ENCODE measurements at regions not wholly inside any gene's neighbourhood (a gene's known extent, or its start where the extent isn't known, plus 50 kb on each side); places are given as distances from the start of the nearest gene placed in this dataset.

GRCh38 chr12:87290505-87290904 lies 738.7 kb downstream of the C12orf50 start:
- TF ChIP-seq CTCF (IDR thresholded peaks at IDR 0.05; ENCODE audit: insufficient read depth, low read length, poor library complexity, severe bottlenecking): no peak
- no peak for DNase-seq (ENCODE audit: low read depth)
- H3K27me3 ChIP-seq (ENCODE audit: control insufficient read depth, insufficient read depth, low read length): no peaks in the 10 kb centered on the region
- H3K4me3 ChIP-seq (ENCODE audit: low read depth, low read length): no peak overlapping the region
- H3K36me3 ChIP-seq (ENCODE audit: control insufficient read depth, insufficient read depth, low read length): no peaks in the 10 kb centered on the region

- no peak for TF ChIP-seq CTCF (IDR thresholded peaks at IDR 0.05; ENCODE audit: insufficient read depth, low read length, poor library complexity, severe bottlenecking)
- H3K27me3 ChIP-seq (ENCODE audit: control insufficient read depth, insufficient read depth, low read length): no peaks in the 10 kb centered on the region
- H3K4me3 ChIP-seq (ENCODE audit: low read depth, low read length): no peak overlapping the region
- no peak for DNase-seq (ENCODE audit: low read depth)
- no peaks in the 10 kb centered on the region for H3K36me3 ChIP-seq (ENCODE audit: control insufficient read depth, insufficient read depth, low read length)
Measured at GRCh38 chr12:87283886-87284285, 745.3 kb downstream of the C12orf50 start.

GRCh38 chr12:87283111-87283510 lies 746.1 kb downstream of the C12orf50 start:
- no peak for DNase-seq (ENCODE audit: low read depth)
- no peak for TF ChIP-seq CTCF (IDR thresholded peaks at IDR 0.05; ENCODE audit: insufficient read depth, low read length, poor library complexity, severe bottlenecking)
- no peaks in the 10 kb centered on the region for H3K27me3 ChIP-seq (ENCODE audit: control insufficient read depth, insufficient read depth, low read length)
- no peak overlapping the region for H3K4me3 ChIP-seq (ENCODE audit: low read depth, low read length)
- H3K36me3 ChIP-seq (ENCODE audit: control insufficient read depth, insufficient read depth, low read length): no peaks in the 10 kb centered on the region

GRCh38 chr12:87280893-87281292 lies 748.3 kb downstream of the C12orf50 start:
- H3K36me3 ChIP-seq (ENCODE audit: control insufficient read depth, insufficient read depth, low read length): no peaks in the 10 kb centered on the region
- no peak for TF ChIP-seq CTCF (IDR thresholded peaks at IDR 0.05; ENCODE audit: insufficient read depth, low read length, poor library complexity, severe bottlenecking)
- H3K4me3 ChIP-seq (ENCODE audit: low read depth, low read length): no peak overlapping the region
- no peak for DNase-seq (ENCODE audit: low read depth)
- H3K27me3 ChIP-seq (ENCODE audit: control insufficient read depth, insufficient read depth, low read length): no peaks in the 10 kb centered on the region

- Histone ChIP-seq H3K36me3 (ENCODE audit: control insufficient read depth, insufficient read depth, low read length) (no peaks in the 10 kb centered on the region), H3K4me3 (ENCODE audit: low read depth, low read length) (no peak overlapping the region), H3K27me3 (ENCODE audit: control insufficient read depth, insufficient read depth, low read length) (no peaks in the 10 kb centered on the region)
- DNase-seq (ENCODE audit: low read depth): no peak
- no peak for TF ChIP-seq CTCF (IDR thresholded peaks at IDR 0.05; ENCODE audit: insufficient read depth, low read length, poor library complexity, severe bottlenecking)
Measured at GRCh38 chr12:87280356-87280755, 748.8 kb downstream of the C12orf50 start.

GRCh38 chr12:87274594-87275245 lies 754.5 kb downstream of the C12orf50 start:
- no peak for DNase-seq (ENCODE audit: low read depth)
- TF ChIP-seq CTCF (IDR thresholded peaks at IDR 0.05; ENCODE audit: insufficient read depth, low read length, poor library complexity, severe bottlenecking): peak; percentile 61
- Histone ChIP-seq H3K36me3 (ENCODE audit: control insufficient read depth, insufficient read depth, low read length) (no peaks in the 10 kb centered on the region), H3K4me3 (ENCODE audit: low read depth, low read length) (no peak overlapping the region), H3K27me3 (ENCODE audit: control insufficient read depth, insufficient read depth, low read length) (no peaks in the 10 kb centered on the region)
